IMR-90 (cell line): ENCODE measurements at regions not wholly inside any gene's neighbourhood (a gene's known extent, or its start where the extent isn't known, plus 50 kb on each side); places are given as distances from the start of the nearest gene placed in this dataset.

ENCODE experiments used
- ATAC-seq: fragments of 200-7000 bp; cut with Tn5 transposase; 2 replicates; pipeline ENCODE4 v1.9.1; 2020; ENCODE audit warnings: low read depth, mild to moderate bottlenecking, moderate library complexity
- BruUV-seq: library from RNA; stranded (reverse); fragments of 400-500 nt; replicated peaks from 2 replicates; lab custom pipeline; 2021; lab: Mats Ljungman, UMichigan
- CTCF ChIA-PET: fragments of 300-600 bp; formaldehyde crosslinking; extraction: SDS; loops from one replicate; lab custom pipeline; 2021; ENCODE audit warnings: antibody characterized with exemption; lab: Yijun Ruan, JAX
- POLR2A ChIA-PET: fragments of 300-600 bp; sonication (Branson Sonifier 250); formaldehyde crosslinking; loops from one replicate; lab custom pipeline; 2022; ENCODE audit warnings: antibody characterized with exemption; ENCODE audit not compliant: unreplicated experiment; lab: Charles Lee
- DNase-seq: peaks from one replicate; pipeline ENCODE4 v3.0.0; 2013
- H2AFZ ChIP-seq: replicated peaks from 2 replicates; pipeline ENCODE3; 2013; ENCODE audit warnings: low read length, mild to moderate bottlenecking; ENCODE audit not compliant: poor library complexity
- H2AK5ac ChIP-seq: 2 replicates; pipeline ENCODE4 v1.6.1; 2013; ENCODE audit warnings: low read depth, low read length, inconsistent platforms
- H2AK9ac ChIP-seq: replicated peaks from 2 replicates; pipeline ENCODE3; 2013; ENCODE audit warnings: mild to moderate bottlenecking, low read depth, low read length, moderate library complexity; ENCODE audit not compliant: poor library complexity
- H2BK120ac ChIP-seq: 2 replicates; pipeline ENCODE4 v1.6.1; 2013; ENCODE audit warnings: low read depth, low read length, inconsistent platforms
- H2BK15ac ChIP-seq: 3 replicates; pipeline ENCODE4 v1.6.1; 2013; ENCODE audit warnings: low read depth, low read length, inconsistent platforms
- H2BK20ac ChIP-seq: 2 replicates; pipeline ENCODE4 v1.6.1; 2013; ENCODE audit warnings: low read depth, mild to moderate bottlenecking, inconsistent platforms, low read length, moderate library complexity
- H2BK5ac ChIP-seq: 2 replicates; pipeline ENCODE4 v1.6.1; 2013; ENCODE audit warnings: mild to moderate bottlenecking, low read depth, low read length, inconsistent platforms; ENCODE audit not compliant: poor library complexity, severe bottlenecking
- H3K14ac ChIP-seq: replicated peaks from 2 replicates; pipeline ENCODE4 v1.6.1; 2013; ENCODE audit warnings: low read depth, low read length, inconsistent platforms
- H3K18ac ChIP-seq: 2 replicates; pipeline ENCODE4 v1.6.1; 2013; ENCODE audit warnings: low read depth, low read length, control low read depth
- H3K23ac ChIP-seq: 2 replicates; pipeline ENCODE4 v1.6.1; 2013; ENCODE audit warnings: low read depth, low read length, inconsistent platforms
- H3K27ac ChIP-seq: 2 replicates; pipeline ENCODE4 v1.5.1; 2013; ENCODE audit warnings: mild to moderate bottlenecking, control low read depth, low read length; ENCODE audit not compliant: insufficient read depth
- H3K27me3 ChIP-seq: 2 replicates; pipeline ENCODE4 v1.6.1; 2013; ENCODE audit warnings: low read length; ENCODE audit not compliant: control insufficient read depth, insufficient read depth
- H3K36me3 ChIP-seq: 2 replicates; pipeline ENCODE4 v1.6.1; 2013; ENCODE audit warnings: low read length, mixed read lengths; ENCODE audit not compliant: control insufficient read depth, insufficient read depth
- H3K4ac ChIP-seq: 2 replicates; pipeline ENCODE4 v1.6.1; 2013; ENCODE audit warnings: low read depth, low read length, inconsistent platforms
- H3K4me1 ChIP-seq: 2 replicates; pipeline ENCODE4 v1.6.1; 2013; ENCODE audit warnings: low read length, mixed read lengths; ENCODE audit not compliant: control insufficient read depth, insufficient read depth
- H3K4me2 ChIP-seq: 2 replicates; pipeline ENCODE4 v1.6.1; 2013; ENCODE audit warnings: low read depth, mild to moderate bottlenecking, control low read depth, low read length, moderate library complexity
- H3K4me3 ChIP-seq: 2 replicates; pipeline ENCODE4 v1.5.1; 2013; ENCODE audit warnings: low read depth, mild to moderate bottlenecking, control low read depth, low read length, moderate library complexity; ENCODE audit not compliant: insufficient read depth
- H3K56ac ChIP-seq: 2 replicates; pipeline ENCODE4 v1.6.1; 2013; ENCODE audit warnings: low read length, inconsistent platforms; ENCODE audit not compliant: insufficient read depth; ENCODE audit errors: extremely low read depth
- H3K79me1 ChIP-seq, 2 experiments: 2 replicates each; pipeline ENCODE4 v1.6.1; 2013; ENCODE audit warnings: low read length in 2 of 2, inconsistent platforms in 1 of 2, low read depth in 1 of 2
- H3K9ac ChIP-seq: 2 replicates; pipeline ENCODE4 v1.6.1; 2013; ENCODE audit warnings: low read depth, low read length, control low read depth
- H3K9me1 ChIP-seq: 2 replicates; pipeline ENCODE4 v1.6.1; 2013; ENCODE audit warnings: low read length, inconsistent platforms; ENCODE audit not compliant: insufficient read depth
- H3K9me3 ChIP-seq: 2 replicates; pipeline ENCODE4 v1.6.1; 2013; ENCODE audit warnings: low read length; ENCODE audit not compliant: control insufficient read depth, insufficient read depth
- H4K20me1 ChIP-seq: 2 replicates; pipeline ENCODE4 v1.6.1; 2013; ENCODE audit warnings: low read length, inconsistent platforms; ENCODE audit not compliant: insufficient read depth
- H4K5ac ChIP-seq: 2 replicates; pipeline ENCODE4 v1.6.1; 2013; ENCODE audit warnings: mild to moderate bottlenecking, low read depth, low read length, control low read depth
- H4K8ac ChIP-seq, 2 experiments: 2 replicates each; pipeline ENCODE4 v1.6.1; 2013; ENCODE audit warnings: low read depth in 2 of 2, low read length in 2 of 2, control low read depth in 1 of 2, inconsistent platforms in 1 of 2
- H4K91ac ChIP-seq: 2 replicates; pipeline ENCODE4 v1.6.1; 2013; ENCODE audit warnings: low read depth, low read length, inconsistent platforms; ENCODE audit not compliant: insufficient read depth
- MAFK ChIP-seq: IDR thresholded peaks from 2 replicates; pipeline ENCODE4 v1.6.1; 2012; ENCODE audit warnings: low read depth, low read length, improper control_type of control experiment
- RCOR1 ChIP-seq: IDR thresholded peaks from 2 replicates; pipeline ENCODE4 v1.6.1; 2012; ENCODE audit warnings: mild to moderate bottlenecking, low read length, improper control_type of control experiment; ENCODE audit not compliant: insufficient replicate concordance
- WGBS, 2 experiments: methylation state at CpG; one replicate each; pipeline versions ENCODE4 v1.1.5 to v1.1.7; 2013; ENCODE audit warnings: missing lambda C conversion rate in 2 of 2; ENCODE audit not compliant: insufficient read length in 1 of 2; ENCODE audit errors: extremely low coverage in 2 of 2; 5-methylcytosine and 5-hydroxymethylcytosine counted together
- dilution Hi-C: fragments of 300-500 bp; cut with HindIII; formaldehyde crosslinking; loops from one replicate; pipeline ENCODE4 v1.14.3; 2018; ENCODE audit warnings: low sequenced_read_pairs; ENCODE audit not compliant: unreplicated experiment
- in situ Hi-C: fragments of 300-500 bp; cut with MboI; formaldehyde crosslinking; loops from 3 replicates; pipeline ENCODE4 v1.14.3; 2019; ENCODE audit warnings: low sequenced_read_pairs, inconsistent platforms, mixed read lengths
- intact Hi-C: fragments of 100-400 bp; cut with micrococcal nuclease; formaldehyde crosslinking; loops from 2 replicates; pipeline ENCODE4 v1.10.0; 2022

DNA sequence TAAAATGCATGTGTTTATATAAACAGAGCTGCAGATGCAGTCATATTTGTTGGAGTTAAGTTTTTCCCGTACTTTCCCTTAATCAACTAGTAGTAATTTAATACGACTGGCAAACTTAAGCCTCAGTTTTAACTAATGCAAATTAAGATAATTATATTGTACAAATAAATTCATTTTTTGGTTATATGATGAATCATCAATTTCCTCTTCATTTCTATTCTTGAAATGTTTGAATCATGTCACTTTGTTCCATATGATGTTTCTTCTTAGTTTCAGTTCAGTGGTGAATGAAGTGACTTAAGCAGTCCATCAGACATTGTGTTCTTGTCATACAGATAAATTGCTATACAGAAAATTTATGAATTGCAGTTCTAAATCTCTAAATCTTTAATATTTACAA lies 1361.2 kb upstream of the EPHA6 start:
- no peak overlapping the region for H3K4ac ChIP-seq
- no peak overlapping the region for H3K23ac ChIP-seq
- H3K27me3 ChIP-seq, result no peaks in the 10 kb centered on the region
- H3K9ac ChIP-seq, result no peak overlapping the region
- H3K9me3 ChIP-seq, result no peaks in the 10 kb centered on the region
- H2AK9ac ChIP-seq, result no peak overlapping the region
- H4K20me1 ChIP-seq, result no peaks in the 10 kb centered on the region
- no peak for DNase-seq
- intact Hi-C loops (no loop called here), in situ Hi-C loops (no loop called here), dilution Hi-C loops (no loop called here)
- no peak overlapping the region for H2BK120ac ChIP-seq
- H3K18ac ChIP-seq, result no peak overlapping the region
- no peak overlapping the region for H4K91ac ChIP-seq
- no peak overlapping the region for H3K4me2 ChIP-seq
- BruUV-seq, result no TSS peak
- CTCF ChIA-PET, result no interaction called here
- no peaks in the 10 kb centered on the region for H3K36me3 ChIP-seq
- H2BK5ac ChIP-seq, result no peak overlapping the region
- TF ChIP-seq RCOR1 (no peak), MAFK (peak; percentile 71)
- no peak overlapping the region for H3K14ac ChIP-seq
- no peak overlapping the region for H2AK5ac ChIP-seq
- no CpG with 5 or more reads among the region's 2 CpGs for WGBS, 2 experiments
- H2BK15ac ChIP-seq, result no peak overlapping the region
- ATAC-seq, result no peak
- no peaks in the 10 kb centered on the region for H3K79me1 ChIP-seq
- H2BK20ac ChIP-seq, result no peak overlapping the region
- H3K56ac ChIP-seq, result no peak overlapping the region
- no peak overlapping the region for H4K5ac ChIP-seq
- H3K27ac ChIP-seq, result no peak overlapping the region
- POLR2A ChIA-PET, result no interaction called here
- H4K8ac ChIP-seq, result no peak overlapping the region
- H3K4me3 ChIP-seq, result no peak overlapping the region
- no peak overlapping the region for H2AFZ ChIP-seq
- no peaks in the 10 kb centered on the region for H3K9me1 ChIP-seq
- H3K4me1 ChIP-seq, result no peaks in the 10 kb centered on the region
